Activated T-cell treated with anti-CD3 and anti-CD28 coated beads, Interleukin-2, amount 50 U/mL, for 48 hours (primary cell): ENCODE measurements at regions not wholly inside any gene's neighbourhood (a gene's known extent, or its start where the extent isn't known, plus 50 kb on each side); places are given as distances from the start of the nearest gene placed in this dataset.

ENCODE experiments used
- DNase-seq, 2 experiments: peaks; one replicate each; pipeline ENCODE4 v3.0.0-alpha.2; 2020

GRCh38 chr11:70575396-70576060 is 177.2 kb downstream of the CTTN start:
- DNase-seq, result no peak

- DNase-seq, result no peak
These were observed 178.9 kb downstream of the CTTN start for GRCh38 chr11:70577258-70577603.

GRCh38 chr11:70577948-70578347 is 179.6 kb downstream of the CTTN start:
- no peak for DNase-seq

DNA sequence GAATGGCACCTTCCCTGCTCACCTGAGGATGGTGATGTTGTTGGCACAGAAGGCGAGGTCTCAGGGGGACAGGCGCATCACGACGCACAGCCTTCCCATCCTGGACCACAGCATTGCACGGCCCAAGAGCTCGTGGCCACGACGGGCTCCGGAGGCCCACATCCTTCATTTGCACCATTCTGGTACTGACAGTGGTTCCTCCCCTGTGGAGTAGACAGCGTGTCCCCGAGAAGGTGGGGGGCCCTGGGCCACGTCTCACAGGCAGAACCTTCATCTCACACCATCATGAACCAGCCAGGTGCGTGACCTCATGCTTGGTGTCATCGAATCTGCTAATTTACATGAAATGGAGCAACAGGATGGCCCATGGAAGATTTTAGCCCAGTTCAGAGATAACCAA is 180.0 kb downstream of the CTTN start:
- no peak for DNase-seq

DNA sequence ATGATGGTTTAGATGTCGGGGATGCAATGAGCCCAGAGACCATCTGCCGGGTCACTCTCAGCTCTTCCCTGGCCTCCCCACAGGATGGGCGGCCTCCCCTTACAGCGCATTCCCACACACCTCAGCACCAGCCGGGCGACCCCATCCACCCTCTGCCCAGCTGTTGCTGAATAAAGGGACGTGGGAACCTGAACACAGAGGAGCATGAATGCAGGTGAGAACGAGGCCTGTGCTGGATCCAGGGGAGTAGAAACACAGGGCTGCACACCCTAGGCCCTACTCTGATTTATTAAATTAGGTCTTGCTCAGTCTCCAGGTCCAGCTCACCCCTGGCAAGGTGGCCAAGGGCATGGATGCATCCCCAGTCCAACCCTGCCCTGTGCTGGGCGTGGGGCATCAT is 180.5 kb downstream of the CTTN start:
- no peak for DNase-seq

DNA sequence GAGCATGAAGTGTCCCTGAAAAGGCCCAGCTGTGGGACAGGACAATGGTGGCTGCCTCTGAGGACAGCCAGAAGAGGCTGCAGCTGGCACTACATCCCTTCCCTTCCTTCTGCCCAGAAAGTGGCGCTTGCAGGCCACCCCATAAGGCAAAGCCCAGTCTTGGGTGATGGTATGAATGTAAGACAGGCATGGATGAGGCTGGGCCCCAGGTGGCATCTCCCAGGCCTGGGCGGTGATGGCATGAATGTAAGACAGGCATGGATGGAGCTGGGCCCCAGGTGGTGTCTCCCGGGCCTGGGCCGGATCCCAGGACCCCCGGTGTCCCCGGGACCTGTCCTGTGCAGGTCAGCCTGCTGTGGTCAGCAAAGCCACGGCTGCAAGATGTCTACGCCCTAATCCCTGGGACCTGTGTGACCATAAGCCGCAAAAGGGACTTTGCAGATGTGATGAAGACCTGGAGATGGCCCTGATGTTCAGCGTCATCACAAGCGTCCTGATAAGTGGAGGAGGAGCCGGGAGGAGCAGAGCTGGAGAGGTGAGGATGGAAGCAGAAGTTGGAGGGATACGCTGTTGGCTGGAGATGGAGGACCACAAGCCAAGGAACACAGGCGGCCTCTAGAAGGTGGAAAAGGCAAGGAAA is 181.1 kb downstream of the CTTN start:
- no peak for DNase-seq

DNA sequence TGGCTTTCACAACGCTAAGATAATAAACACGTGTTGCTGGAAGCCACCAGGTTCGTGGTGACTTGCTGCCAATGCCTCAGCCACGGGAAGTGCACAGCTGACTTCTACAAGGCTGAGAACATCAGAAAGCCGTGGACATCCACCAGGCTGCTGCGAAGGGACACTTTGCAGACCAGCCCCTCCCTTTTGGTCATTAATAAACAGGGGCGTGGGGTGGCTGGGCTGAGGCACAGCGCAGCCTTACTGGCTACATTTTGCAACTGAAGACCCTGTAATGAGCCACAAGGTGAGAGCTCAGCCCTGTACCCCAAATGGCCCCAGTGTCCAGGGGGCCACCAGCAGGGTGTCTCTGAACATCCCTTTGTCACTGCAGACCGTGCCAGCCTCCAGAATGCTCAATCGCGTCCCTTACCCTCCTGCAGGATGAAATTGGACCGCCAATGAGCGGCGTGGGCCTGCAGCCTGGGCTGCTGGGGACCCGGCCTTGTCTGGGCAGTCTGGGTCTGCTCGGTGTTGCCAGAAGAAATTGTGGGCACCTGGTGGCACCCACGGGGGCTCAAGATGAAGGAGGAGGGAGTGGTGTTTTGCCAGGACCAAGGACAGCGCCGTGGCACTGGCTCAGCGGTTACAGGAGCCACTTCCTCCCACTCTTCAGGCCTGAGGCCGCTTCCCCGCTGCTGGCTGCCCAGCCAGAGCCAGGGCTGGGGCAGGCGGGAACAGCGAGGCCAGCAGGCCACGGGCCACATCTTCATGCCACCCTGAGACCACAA is 181.9 kb downstream of the CTTN start:
- no peak for DNase-seq

- DNase-seq, result no peak
These were observed 183.9 kb downstream of the CTTN start for GRCh38 chr11:70581991-70582885.

DNA sequence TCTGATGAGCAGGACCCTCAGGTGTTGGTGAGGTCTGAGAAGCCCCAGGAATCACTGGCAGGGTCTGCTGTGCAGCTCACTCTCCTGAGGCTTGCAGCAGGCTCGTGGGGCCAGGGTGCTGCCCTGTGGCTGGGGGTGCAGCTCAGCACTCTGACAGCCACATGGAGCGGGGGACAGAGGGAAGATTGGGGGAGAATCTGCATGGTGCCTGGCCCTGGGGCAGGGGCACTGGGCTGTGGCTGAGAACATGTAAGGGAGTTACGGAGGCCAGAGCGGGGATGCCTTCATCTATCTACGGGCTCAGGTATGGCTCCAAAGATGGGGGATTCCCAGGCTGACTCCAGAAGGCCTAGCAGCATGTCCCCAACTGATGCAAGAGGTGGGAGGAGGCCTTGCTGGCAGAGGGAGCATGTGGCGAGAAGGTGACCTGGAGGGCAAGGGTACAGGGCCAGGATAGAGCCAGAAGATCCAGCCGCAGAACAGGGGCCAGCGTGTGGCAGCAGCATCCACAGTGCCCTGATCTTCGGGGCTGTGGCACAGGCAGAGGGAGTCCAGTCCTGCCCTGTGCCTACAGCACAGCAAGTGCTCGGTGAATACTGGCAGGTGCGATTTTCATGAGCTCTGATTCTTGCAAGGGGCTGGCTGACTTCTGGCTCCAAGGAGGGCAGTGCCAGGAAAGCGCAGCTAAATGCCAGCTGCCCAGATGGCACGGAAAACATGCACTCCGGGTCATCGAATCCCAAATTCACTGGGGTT is 184.7 kb downstream of the CTTN start:
- no peak for DNase-seq

DNA sequence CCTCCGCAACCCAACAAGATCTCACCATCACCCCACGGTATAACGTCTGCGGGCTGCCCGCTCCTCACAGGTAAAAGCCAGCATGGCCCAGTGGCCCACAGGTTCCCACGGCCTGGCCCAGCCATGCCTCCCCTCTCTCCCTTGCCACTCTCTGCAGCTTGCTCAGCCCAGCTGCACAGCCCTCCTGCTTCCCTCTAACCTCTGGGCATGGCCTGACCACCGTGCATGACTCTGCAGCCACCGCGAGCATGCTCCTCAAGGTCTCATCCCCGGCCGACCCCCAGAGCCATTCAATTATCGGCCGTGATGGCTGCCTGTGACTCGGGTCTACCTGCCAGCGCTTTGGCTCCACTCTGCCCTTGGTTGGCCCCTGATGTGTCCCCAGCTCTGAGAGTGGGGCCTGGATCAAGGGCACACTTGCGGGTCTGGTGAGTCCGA is 185.5 kb downstream of the CTTN start:
- no peak for DNase-seq

DNA sequence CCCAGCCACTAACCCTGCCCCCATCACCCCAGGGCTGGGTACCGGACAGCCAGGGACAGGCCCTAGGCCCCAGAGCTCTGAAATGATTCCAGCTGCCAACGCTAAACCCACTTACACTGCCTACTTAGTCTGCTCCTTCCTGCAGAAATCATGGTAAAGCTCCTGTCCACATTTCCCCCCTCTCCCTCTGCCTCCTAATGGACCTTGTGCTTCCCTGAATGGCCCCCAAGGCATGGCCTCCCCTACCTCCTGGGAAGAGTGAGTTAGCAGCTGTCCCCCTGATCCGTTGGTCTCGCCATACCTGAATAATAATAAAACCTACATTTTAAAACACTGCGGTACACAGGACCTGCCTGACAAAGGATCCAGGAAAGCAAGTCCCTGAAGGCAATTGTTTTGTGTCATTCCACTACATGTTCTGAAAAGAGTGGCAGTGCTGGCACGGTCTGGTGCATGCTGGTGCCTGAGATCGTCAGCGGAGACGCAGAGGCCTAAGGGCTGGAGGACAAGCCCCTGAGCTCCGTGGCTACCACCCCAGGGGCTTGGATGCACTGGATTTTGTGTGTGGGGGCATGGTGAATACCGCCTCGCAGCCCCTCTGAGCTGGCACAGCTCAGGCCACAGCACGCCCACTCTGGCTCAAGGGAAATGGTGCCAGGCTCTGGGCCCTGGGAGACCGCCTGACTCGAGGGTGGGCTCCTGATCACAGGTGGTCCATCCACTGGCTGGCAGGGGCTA is 186.3 kb downstream of the CTTN start:
- no peak for DNase-seq

DNA sequence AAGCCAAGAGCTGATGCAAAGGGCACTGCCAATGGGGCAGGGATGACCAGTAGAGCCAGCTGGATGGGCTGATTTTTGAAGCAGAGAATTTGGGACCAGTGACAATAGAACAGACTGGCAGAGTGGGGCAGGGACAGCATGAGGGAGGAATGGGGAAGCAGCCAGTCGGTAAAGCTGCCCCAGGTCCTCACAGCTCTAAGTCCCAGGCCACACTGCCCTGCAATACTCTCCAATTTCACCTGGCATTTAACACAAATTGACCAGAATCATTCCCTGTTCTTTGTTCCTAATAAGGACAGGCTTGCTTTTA is 186.9 kb downstream of the CTTN start:
- no peak for DNase-seq

DNA sequence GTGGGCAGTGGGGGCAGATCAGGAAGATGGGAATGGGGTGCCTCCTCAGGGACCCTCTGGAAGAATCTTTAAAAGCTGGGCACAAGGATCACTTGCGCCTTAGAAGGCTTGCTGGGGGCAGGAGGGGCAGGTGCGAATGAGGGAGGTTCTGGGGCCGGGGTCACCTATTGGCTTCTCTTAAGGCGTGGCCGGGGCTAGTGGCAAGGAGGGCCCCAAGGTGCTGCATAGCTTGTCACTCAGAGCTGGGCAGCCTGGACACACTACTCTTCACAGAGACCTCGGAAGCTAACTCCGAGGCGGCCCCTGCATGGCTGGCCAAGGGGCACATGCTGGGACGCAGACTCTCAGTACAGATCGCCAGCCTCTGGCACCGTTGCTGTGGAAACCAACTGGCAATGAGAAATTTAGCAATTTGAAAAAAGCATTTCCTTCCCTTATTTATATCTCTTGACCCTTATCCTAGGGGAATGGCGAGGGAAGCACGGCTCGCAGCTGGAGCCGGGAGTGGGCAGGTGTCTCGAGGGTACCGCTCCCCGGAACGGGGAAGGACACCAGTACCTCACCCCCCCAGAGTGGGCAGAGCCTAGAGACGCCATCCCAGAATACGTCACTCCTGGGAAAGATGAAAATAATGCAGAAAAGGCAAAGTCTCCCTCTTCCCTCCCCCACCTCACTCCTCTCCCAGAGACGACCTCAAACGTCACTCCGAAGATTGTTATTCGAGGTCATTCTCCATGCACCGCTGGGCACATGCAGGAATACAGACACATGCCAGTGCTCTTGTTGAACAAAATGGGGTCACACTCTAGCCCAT is 188.1 kb downstream of the CTTN start:
- DNase-seq, result no peak

GRCh38 chr11:70587075-70587389 is 188.7 kb downstream of the CTTN start:
- DNase-seq, result no peak

GRCh38 chr11:70590356-70590991 is 192.1 kb downstream of the CTTN start:
- no peak for DNase-seq

GRCh38 chr11:70592641-70593165 is 194.4 kb downstream of the CTTN start:
- DNase-seq, result no peak

GRCh38 chr11:70593446-70593983 is 195.2 kb downstream of the CTTN start:
- no peak for DNase-seq

DNA sequence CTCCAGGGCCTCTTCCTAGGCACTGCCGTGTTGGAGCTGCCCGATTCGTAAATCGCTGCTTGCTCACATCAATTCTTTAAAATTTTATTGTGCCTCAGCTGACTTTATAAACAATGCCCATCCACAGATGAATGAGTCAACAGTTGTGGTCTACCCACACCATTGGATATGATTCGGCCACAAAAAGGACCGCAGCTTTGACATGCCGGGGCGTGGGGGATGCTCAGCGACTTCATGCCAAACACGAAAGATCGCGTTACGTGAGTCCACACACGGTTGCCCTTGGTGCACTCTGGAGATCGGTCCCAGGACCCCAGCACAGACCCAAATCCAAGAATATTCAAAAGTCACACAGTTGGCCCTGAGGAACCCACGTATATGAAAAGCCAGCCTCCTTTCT is 195.7 kb downstream of the CTTN start:
- DNase-seq, result no peak

GRCh38 chr11:70594606-70595005 is 196.3 kb downstream of the CTTN start:
- no peak for DNase-seq

DNA sequence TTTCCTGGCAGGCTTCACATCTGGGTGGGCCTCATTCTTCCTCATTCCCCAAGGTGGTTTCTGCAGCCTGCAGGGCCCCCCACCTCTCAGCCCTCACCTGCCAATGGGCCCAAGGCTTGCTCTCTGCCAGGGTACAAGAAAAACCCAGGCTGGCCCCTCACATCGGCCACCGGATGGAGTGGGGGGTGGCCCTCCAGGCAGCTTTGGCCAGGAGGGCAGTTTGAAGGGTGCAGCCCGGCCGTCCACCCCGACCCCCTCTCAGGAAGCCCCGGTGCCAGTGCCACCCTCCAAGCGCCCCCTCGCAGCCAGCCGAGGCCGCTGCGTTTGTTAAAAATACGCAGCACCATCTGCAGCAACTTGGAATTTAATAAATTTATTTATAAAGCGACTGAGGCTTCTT is 196.7 kb downstream of the CTTN start:
- DNase-seq, result no peak
